ENCODE measurements at regions not wholly inside any gene's neighbourhood (a gene's known extent, or its start where the extent isn't known, plus 50 kb on each side); places are given as distances from the start of the nearest gene placed in this dataset.
"Not testable (repeated sequence)": the region's sequence is repeated elsewhere in the genome, so short reads cannot be mapped to it uniquely, and the experiment has no call there.

GRCh38 chr5:57631139-57631538, 148.5 kb upstream of the ACTBL2 start:
- DNase-seq, result not testable (repeated sequence)

GRCh38 chr5:57627661-57628060, 145.1 kb upstream of the ACTBL2 start:
- no peak for DNase-seq

- DNase-seq, result no peak
Observed at GRCh38 chr5:57626703-57627102, 144.1 kb upstream of the ACTBL2 start.

DNA sequence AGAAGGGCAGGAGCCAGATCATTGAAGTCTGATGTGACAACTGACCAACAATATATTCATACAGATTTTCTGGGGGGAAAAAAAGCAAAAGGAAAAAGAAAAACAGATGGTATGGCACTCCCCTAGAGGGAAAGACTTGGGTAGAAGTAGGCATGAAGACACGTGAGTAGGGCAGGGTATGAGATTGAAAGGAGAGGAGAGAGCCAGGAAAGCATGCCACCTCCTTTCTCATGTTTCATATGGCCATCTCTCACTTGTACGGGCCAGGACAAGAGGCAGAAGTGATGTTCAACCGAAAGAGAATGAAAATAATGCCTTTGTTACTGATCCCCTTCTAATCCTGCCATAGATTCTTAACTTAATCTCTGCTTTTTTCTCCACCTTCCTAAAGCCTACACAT, 139.0 kb upstream of the ACTBL2 start:
- DNase-seq, result no peak

- DNase-seq, result no peak
Observed at GRCh38 chr5:57618767-57619381, 136.3 kb upstream of the ACTBL2 start.

GRCh38 chr5:57613741-57614140, 131.1 kb upstream of the ACTBL2 start:
- DNase-seq, result peak in 1 of 3 donors; percentile 2

- no peak for DNase-seq
Observed at GRCh38 chr5:57611177-57611576, 128.6 kb upstream of the ACTBL2 start.

GRCh38 chr5:57608542-57608941, 125.9 kb upstream of the ACTBL2 start:
- DNase-seq, result no peak

DNA sequence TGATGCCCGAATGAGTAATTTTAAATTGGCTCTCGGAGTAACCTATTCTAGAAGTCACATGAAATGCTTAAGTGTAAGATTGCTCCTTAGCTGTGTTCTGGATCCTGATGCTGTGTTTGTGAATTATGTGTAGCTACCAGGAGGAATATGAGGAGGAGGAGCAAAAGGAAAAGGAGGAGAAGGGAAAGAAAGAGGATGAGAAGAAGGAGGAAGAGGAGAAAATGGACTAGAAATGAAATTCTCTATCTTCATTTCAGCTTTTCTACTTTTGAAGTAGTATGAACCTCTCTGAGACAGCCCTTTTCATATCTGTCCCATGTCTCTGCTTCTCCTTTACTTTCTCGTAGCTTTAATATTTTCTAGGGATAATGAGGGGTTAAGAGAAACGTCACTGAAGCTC, 119.4 kb upstream of the ACTBL2 start:
- DNase-seq, result no peak

DNA sequence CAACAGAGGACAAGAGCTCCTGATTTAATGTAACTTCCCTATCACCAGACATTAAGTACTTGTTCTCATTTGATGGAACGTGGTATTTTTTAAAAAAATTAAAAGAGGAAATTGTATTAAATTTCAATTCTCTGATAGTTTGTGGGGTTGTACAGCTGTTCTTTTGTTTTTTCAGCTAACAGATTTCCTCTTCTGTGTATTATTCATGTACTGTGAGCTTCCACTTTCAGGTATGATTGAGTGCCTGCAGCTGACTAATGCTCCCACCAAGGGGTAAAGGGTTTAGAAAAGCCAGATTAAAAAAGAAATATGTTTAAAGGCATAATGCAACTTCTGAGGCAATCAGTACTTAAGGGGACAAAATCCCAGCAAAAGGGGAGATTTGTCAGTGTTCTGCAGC, 117.7 kb upstream of the ACTBL2 start:
- DNase-seq, result no peak

GRCh38 chr5:57598756-57599155, 116.1 kb upstream of the ACTBL2 start:
- DNase-seq, result peak in 1 of 3 donors; percentile 18

DNA sequence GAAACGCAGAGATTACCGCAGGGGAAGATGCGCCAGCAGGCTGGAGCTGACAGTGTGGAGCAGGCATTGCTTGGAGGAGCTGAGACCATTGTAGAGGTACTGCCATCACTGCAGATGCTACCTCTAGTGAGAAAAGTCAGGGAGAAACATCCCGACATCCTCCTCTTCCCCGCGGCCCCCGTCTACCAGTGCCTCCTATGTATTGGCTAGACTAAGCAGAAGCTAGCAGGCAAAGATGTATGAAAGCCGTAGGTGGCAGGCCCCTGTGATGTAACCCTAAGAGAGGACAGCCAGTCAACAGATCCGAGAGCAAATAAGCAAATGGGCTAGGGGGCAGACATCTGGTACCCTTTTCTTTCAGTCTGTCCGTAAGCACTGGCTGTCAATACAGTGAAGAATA, 115.5 kb upstream of the ACTBL2 start:
- DNase-seq, result no peak

DNA sequence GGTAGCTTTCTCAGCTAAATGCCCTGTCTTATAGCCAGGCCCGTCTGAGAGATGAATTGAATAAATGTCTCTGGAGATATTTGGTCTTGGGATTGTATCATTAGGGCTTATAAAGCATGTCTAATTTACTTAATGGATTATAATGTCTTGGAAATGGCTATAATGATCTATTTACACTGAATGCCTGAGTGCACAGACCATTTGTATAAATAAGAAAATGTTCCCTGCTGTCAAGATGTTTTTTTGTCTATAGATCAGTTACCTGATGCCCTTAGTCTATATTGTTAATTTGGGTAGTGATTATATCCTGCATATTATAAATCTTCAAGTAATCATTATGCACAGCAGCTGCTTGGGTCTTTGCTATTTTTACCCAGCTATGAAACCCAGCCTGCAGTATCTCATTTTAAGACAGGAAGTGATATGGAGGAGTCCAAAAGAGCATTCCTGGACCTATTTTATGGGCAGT, 112.9 kb upstream of the ACTBL2 start:
- peak in 1 of 3 donors; percentile 10 for DNase-seq

DNA sequence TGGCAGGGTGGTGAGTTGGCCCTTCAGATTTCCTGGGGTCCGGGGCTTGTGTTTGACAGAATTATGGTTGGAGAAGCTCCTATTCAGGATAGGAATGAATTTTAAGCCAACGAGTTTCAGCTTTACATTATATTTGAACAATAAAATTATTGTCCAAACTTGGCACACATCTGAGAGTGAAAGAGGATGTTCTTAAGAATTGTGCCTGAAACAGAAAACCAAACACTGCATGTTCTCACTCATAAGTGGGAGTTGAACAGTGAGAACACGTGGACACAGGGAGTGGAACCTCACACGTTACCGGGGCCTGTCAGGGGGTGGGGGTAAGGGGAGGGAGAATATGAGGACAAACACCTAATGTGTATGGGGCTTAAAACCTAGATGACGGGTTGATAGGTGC, 111.8 kb upstream of the ACTBL2 start:
- DNase-seq, result no peak

DNA sequence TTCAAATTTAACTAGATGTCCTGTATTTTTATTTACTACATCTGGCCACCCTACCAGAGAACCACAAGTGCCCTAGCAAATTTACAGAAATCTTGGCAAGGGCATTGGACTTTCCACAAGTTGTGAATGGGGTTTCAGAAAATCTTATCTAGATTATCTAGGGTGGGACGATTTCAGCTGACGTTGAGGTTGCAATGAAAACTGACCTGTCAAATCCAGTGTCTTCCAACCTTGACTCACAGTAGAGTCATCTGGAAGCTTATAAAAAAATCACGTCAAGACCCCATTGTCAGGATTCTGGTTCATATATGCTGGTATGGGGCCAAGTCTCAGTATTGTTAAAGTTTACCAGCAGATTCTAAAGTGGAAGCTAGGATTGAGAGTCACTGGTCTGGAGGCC, 109.6 kb upstream of the ACTBL2 start:
- no peak for DNase-seq

DNA sequence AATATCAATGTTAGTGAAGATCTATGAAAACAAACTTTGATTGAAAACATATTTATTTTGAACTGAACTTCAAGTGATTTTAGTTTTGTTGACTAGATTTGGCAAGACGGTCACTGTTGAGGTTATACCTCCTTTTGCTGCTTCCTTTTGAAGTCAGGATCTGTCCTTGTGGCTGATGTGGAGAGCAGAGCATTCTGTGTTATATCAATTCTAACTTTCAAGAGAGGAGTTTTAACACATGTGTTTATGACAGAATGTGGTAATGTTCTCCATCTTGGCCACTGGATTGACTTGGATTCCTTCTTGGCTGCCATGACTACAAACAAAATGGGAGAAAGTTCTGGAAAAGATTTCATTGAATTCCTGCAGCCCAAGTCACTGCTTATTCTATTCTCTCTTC, 104.0 kb upstream of the ACTBL2 start:
- DNase-seq, result peak in 1 of 3 donors; percentile 15

DNA sequence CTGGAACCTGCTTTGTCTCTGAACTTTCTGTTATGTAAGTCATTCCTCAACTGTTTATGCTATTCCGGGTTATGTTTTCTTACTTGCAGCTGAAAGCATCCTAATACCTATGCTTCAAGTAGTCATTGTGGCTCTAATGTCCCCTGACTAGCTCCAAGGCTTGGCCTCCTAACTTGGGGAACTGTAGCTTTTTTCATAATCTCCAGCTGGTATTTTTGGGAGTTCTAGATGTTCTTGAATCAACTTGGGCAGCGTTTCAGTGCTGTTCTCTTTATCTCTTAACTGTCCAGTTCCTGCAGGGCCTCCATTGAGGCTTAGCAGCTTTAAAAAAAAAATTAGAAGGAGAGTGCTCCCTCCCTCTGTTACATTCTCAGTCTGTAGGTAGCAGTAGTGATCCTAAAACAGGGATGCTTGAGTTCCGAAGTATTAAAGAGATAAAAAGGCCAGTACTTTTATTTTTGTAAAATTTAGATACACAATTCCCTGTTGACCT, 100.0 kb upstream of the ACTBL2 start:
- no peak for DNase-seq

- DNase-seq, result no peak
Observed at GRCh38 chr5:57581772-57582171, 99.2 kb upstream of the ACTBL2 start.

DNA sequence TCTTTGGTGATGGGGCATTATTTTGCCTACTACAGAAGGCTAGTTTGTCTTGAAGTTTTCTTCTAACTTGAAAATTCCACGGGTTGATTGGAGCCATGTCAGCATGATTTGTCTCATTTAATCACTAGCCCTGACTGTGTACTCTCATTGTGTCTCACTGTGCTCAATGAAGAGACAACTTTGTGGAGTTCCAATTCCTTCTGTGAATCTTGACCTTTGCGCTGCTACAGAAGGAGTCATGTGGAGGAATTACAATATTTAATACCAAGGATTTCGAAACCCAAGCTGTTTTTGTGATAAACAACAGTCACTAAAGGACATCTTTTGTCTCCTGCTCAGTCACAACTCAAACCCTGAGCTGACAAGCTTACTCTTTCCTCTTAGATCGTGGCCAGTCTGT, 98.6 kb upstream of the ACTBL2 start:
- no peak for DNase-seq

- DNase-seq, result no peak
Observed at GRCh38 chr5:57577432-57578175, 95.0 kb upstream of the ACTBL2 start.

DNA sequence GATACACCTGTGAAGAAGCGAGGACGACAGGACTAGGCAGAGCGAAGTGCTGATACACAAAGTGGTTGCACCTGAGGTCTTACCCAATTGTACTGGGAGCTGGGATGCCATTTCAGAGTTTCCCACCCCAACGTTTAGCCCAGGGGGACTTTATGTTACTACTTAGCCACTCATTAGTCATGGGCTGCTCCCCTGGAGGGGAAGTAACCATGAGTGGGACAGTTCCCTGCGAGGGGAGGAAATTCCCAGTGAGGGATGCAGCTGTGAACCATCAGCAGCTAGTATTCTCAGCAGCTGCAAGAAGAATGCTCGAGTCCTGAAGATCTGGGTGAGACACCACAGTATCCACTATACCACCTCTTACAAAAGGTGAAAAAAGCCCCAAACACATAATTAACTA, 93.7 kb upstream of the ACTBL2 start:
- no peak for DNase-seq

DNA sequence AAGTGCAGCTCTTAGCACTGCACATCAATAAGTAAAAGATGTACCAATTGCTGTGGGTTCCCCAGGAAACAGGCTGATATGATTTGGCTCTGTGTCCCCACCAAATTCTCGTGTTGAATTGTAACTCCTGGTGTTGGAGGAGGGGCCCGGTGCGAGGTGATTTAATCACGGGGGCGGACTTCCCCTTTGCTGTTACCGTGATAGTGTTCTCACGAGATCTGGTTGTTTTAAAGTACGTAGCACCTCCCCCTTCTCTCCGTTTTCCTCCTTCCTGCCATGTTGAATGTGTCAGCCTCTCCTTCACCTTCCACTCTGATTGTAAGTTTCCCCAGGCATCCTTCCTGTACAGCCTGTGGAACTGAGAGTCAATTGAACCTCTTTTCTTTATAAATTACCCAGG, 93.2 kb upstream of the ACTBL2 start:
- no peak for DNase-seq

DNA sequence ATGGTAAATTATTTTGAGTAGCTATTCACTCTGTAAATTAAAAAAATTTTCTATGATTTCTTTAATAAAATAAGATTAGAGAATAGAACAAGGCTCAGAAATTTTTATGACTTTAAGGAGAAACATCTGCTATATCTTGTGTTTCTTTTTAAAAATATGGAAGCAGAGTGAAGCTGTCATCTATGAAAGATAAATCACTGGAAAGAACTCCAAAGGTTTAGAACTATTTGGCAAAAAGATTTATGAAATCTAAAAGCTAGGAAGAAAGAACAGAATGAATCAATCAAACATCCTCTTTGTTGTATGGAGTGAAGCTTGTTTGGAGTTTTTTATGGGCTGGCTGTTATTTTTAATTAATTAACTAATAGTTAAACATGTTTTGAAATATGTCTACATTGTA, 89.8 kb upstream of the ACTBL2 start:
- no peak for DNase-seq

- no peak for DNase-seq
Observed at GRCh38 chr5:57569601-57570000, 87.0 kb upstream of the ACTBL2 start.

All from muscle of back (tissue), 3 donors.